HG02973 (cell line): ENCODE measurements at regions not wholly inside any gene's neighbourhood (a gene's known extent, or its start where the extent isn't known, plus 50 kb on each side); places are given as distances from the start of the nearest gene placed in this dataset.
A peak's percentile ranks its signal among the peaks of the same experiment; 100 is the strongest.

Source experiments
- ATAC-seq: cut with Tn5 transposase; IDR thresholded peaks from one replicate; pipeline ENCODE4 v1.9.1; 2021; ENCODE audit warnings: moderate library complexity; ENCODE audit not compliant: unreplicated experiment

GRCh38 chr6:153662982-153663381 lies 376.1 kb upstream of the OPRM1 start:
- ATAC-seq: no peak

- no peak for ATAC-seq
Measured at GRCh38 chr6:153645326-153645725, 393.7 kb upstream of the OPRM1 start.

- ATAC-seq: no peak
Measured at GRCh38 chr6:153644000-153644399, 395.0 kb upstream of the OPRM1 start.

- ATAC-seq: no peak
Measured at GRCh38 chr6:153634416-153634815, 404.6 kb upstream of the OPRM1 start.

GRCh38 chr6:153625089-153625488 lies 414.0 kb upstream of the OPRM1 start:
- no peak for ATAC-seq

GRCh38 chr6:153624528-153624927 lies 414.5 kb upstream of the OPRM1 start:
- no peak for ATAC-seq

- ATAC-seq: no peak
Measured at GRCh38 chr6:153623496-153623895, 415.5 kb upstream of the OPRM1 start.

GRCh38 chr6:153621491-153621890 lies 417.5 kb upstream of the OPRM1 start:
- no peak for ATAC-seq

- no peak for ATAC-seq
Measured at GRCh38 chr6:153621070-153621469, 418.0 kb upstream of the OPRM1 start.

GRCh38 chr6:153618371-153619322 lies 420.4 kb upstream of the OPRM1 start:
- ATAC-seq: no peak

- no peak for ATAC-seq
Measured at GRCh38 chr6:153616506-153616905, 422.5 kb upstream of the OPRM1 start.

GRCh38 chr6:153613719-153614455 lies 425.2 kb upstream of the OPRM1 start:
- ATAC-seq: no peak

GRCh38 chr6:153602401-153602800 lies 436.6 kb upstream of the OPRM1 start:
- ATAC-seq: no peak

- ATAC-seq: no peak
Measured at GRCh38 chr6:153599901-153600300, 439.1 kb upstream of the OPRM1 start.

- no peak for ATAC-seq
Measured at GRCh38 chr6:153595903-153596302, 443.1 kb upstream of the OPRM1 start.

- ATAC-seq: no peak
Measured at GRCh38 chr6:153594871-153595270, 444.2 kb upstream of the OPRM1 start.

- peak; percentile 57 for ATAC-seq
Measured at GRCh38 chr6:153591159-153591558, 447.9 kb upstream of the OPRM1 start.

GRCh38 chr6:153590411-153590810 lies 448.6 kb upstream of the OPRM1 start:
- no peak for ATAC-seq

- no peak for ATAC-seq
Measured at GRCh38 chr6:153588330-153588729, 450.7 kb upstream of the OPRM1 start.

- ATAC-seq: no peak
Measured at GRCh38 chr6:153583685-153584084, 452.6 kb upstream of the RGS17 start.

- no peak for ATAC-seq
Measured at GRCh38 chr6:153580776-153581175, 449.7 kb upstream of the RGS17 start.

- no peak for ATAC-seq
Measured at GRCh38 chr6:153575528-153575927, 444.4 kb upstream of the RGS17 start.
